Spleen (tissue), 7 donors: ENCODE measurements at regions not wholly inside any gene's neighbourhood (a gene's known extent, or its start where the extent isn't known, plus 50 kb on each side); places are given as distances from the start of the nearest gene placed in this dataset.

Source experiments
- POLR2A ChIP-seq, 3 donors: fragments of 450-650 bp; IDR thresholded peaks; one replicate each; pipeline ENCODE4 v1.5.1; 2017; ENCODE audit warnings: antibody characterized with exemption in 3 of 3, mild to moderate bottlenecking in 1 of 3
- POLR2AphosphoS5 ChIP-seq, 3 donors: sonication (generic); formaldehyde crosslinking; IDR thresholded peaks; one replicate each; pipeline ENCODE4 v1.5.1; 2017; ENCODE audit warnings: antibody characterized with exemption in 3 of 3
- TF ChIP-seq, protein P1 (sequence below), 11 experiments: fragments of 200-600 bp in 7 of 11; fragments of 450-650 bp in 4 of 11; sonication (generic) in 4 of 11; IDR thresholded peaks in 8 of 11; conservative IDR thresholded peaks in 3 of 11; 1 replicate in 7 of 11; 2 replicates in 4 of 11; pipeline versions ENCODE4 v1.4.0 to v1.8.0; 2016 to 2021; ENCODE audit warnings: antibody characterized with exemption in 11 of 11, inconsistent platforms in 4 of 11, mild to moderate bottlenecking in 1 of 11
- donor health status: DM: no; HTN: no; CAD: no; lungs with moderate emphysema.
- donor health status: DM: no; HTN: no; CAD: no.
- donor health status: DM: no; HTN: no; CAD: no.

DNA sequence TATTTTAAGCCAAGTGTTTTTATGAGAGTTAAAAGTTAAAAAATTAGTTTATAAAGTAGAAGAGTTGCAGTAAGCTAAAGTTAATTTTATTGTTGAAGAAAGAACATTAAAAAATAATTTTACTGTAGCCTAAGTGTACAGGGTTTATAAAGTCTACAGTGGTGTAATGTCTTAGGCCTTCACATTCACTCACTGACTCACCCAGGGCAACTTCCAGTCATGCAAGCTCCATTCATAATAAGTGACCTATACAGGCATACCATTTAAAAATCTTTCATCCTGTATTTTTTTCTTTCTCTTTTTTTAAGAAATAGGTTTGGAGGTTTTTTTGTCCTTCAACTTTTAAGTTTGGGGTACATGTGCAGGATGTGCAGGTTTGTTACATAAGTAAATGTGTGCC lies 87.9 kb upstream of the NR3C2 start:
- TF ChIP-seq, protein P1, sequence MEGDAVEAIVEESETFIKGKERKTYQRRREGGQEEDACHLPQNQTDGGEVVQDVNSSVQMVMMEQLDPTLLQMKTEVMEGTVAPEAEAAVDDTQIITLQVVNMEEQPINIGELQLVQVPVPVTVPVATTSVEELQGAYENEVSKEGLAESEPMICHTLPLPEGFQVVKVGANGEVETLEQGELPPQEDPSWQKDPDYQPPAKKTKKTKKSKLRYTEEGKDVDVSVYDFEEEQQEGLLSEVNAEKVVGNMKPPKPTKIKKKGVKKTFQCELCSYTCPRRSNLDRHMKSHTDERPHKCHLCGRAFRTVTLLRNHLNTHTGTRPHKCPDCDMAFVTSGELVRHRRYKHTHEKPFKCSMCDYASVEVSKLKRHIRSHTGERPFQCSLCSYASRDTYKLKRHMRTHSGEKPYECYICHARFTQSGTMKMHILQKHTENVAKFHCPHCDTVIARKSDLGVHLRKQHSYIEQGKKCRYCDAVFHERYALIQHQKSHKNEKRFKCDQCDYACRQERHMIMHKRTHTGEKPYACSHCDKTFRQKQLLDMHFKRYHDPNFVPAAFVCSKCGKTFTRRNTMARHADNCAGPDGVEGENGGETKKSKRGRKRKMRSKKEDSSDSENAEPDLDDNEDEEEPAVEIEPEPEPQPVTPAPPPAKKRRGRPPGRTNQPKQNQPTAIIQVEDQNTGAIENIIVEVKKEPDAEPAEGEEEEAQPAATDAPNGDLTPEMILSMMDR (IDR thresholded peaks at IDR 0.05 in 8 of 11, conservative IDR thresholded peaks at IDR 0.05 in 3 of 11), result no peak
- TF ChIP-seq POLR2A (IDR thresholded peaks at IDR 0.05) (no peak), POLR2AphosphoS5 (IDR thresholded peaks at IDR 0.05) (no peak)
